RWPE1 (cell line): ENCODE measurements at regions not wholly inside any gene's neighbourhood (a gene's known extent, or its start where the extent isn't known, plus 50 kb on each side); places are given as distances from the start of the nearest gene placed in this dataset.

Experiments used
- CTCF ChIA-PET: fragments of 350-600 bp; sonication (Branson Sonifier 250); formaldehyde crosslinking; extraction: SDS; loops from one replicate; lab custom pipeline; 2021; lab: Yijun Ruan, JAX
- POLR2A ChIA-PET: fragments of 400-600 bp; formaldehyde crosslinking; extraction: SDS; loops from one replicate; lab custom pipeline; 2020; ENCODE audit warnings: antibody characterized with exemption; ENCODE audit not compliant: low non-redundant PET; lab: Yijun Ruan, JAX
- DNase-seq: peaks from one replicate; pipeline ENCODE4 v3.0.0; 2012; ENCODE audit warnings: low spot score
- H3K27ac ChIP-seq: fragments of 450-650 bp; 2 replicates; pipeline ENCODE4 v1.5.1; 2017
- CTCF ChIP-seq: fragments of 450-650 bp; conservative IDR thresholded peaks from 2 replicates; pipeline ENCODE4 v1.5.1; 2017; ENCODE audit warnings: low read depth, mild to moderate bottlenecking

DNA sequence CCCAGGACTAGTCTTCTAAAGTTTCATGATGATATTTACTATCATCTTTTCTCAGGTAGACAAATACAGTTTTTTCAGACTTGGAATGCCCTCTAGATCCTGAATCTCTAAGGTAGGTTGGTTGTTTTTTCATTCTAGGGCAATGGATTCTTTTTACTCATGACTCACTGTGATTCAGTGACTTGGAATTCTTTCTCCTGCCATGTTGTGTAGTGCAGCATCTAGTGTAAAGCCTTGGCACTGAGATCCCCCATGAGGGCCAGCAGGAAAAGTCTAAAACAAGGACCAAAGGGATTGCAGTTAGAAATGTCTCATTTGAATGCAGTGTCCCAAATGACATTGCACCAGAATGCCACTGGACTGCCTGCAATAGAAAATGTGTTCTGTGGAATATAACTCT, 430.4 kb downstream of the NEBL start:
- no peak overlapping the region for H3K27ac ChIP-seq
- POLR2A ChIA-PET = no interaction called here
- CTCF ChIA-PET = no interaction called here
- TF ChIP-seq CTCF = no peak
- DNase-seq = peak; percentile 22

DNA sequence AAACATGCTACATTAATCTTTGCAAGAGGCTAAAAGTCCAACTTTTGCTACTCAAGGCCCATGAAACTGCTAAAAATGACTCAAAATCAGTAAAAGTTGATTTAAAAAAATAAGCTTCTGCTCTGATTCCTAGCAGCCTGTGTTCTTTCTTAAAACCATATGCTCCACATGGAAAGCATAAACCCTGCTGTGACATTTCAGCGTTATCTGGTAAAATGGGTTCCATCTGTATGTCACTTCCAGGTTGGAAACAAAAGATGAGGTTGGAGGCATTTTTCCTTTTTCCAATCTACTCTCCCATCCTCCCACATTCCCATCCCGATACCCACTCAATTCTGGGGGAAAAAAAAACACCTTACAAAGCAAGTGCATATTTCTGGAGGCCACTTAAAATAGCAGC, 439.5 kb downstream of the NEBL start:
- no peak overlapping the region for H3K27ac ChIP-seq
- ChIA-PET CTCF (no interaction called here), POLR2A (no interaction called here)
- DNase-seq = no peak
- TF ChIP-seq CTCF = no peak

DNA sequence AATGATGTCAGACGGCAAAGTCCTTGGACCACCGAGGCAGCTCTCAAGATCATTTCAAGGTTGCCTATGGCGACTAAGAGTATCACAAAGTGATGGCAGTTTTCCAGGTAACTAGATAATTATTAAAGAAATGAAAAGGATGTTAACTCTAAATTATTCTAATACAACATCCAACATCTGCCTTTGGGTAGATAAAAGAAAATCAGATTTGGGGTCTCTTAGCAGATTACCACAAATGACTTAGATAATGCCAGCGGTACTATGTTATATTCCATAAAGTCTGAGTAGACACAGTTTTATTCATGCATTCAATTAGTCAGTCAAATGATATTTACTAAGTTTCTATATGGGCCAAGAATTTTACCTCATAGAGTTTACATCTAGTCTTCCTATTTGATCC, 441.3 kb downstream of the NEBL start:
- H3K27ac ChIP-seq = no peak overlapping the region
- TF ChIP-seq CTCF = no peak
- POLR2A ChIA-PET = no interaction called here
- CTCF ChIA-PET = no interaction called here
- no peak for DNase-seq

- POLR2A ChIA-PET = no interaction called here
- H3K27ac ChIP-seq = no peak overlapping the region
- CTCF ChIA-PET = interaction anchor here (0.6 kb wide), 1 partner anchor 230 kb away, joined by 3 read pairs; no protein-coding TSS in a partner anchor
- TF ChIP-seq CTCF = no peak
- DNase-seq = no peak
Measured at GRCh38 chr10:20454331-20454730, 442.8 kb downstream of the NEBL start.

GRCh38 chr10:20446561-20447193, 450.4 kb downstream of the NEBL start:
- no peak for DNase-seq
- CTCF ChIA-PET = interaction anchor here (0.7 kb wide), 1 partner anchor 1797 kb away, joined by 3 read pairs; no protein-coding TSS in a partner anchor
- H3K27ac ChIP-seq = no peak overlapping the region
- POLR2A ChIA-PET = no interaction called here
- TF ChIP-seq CTCF = no peak

DNA sequence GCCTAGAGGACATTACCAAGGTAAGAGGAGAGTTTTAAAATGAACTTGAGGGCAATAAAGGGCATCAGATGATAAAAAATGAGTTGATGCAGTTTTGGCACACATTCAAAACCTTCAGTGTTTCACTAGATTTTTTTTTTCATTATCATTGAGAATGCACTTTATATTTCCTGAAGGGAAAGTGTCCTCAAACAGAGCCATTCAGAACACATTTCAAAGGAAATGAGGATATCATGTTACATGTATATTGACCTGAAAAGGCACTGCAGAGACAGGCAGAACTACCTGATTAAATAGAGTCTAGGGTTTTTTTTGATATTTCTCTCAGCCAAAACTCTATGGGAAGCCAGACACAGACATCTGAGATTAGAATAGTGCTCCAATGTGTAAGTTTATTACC, 454.0 kb downstream of the NEBL start:
- H3K27ac ChIP-seq = no peak overlapping the region
- ChIA-PET CTCF (no interaction called here), POLR2A (no interaction called here)
- no peak for DNase-seq
- TF ChIP-seq CTCF = no peak
